NCI-H187 (cell line): ENCODE measurements at regions not wholly inside any gene's neighbourhood (a gene's known extent, or its start where the extent isn't known, plus 50 kb on each side); places are given as distances from the start of the nearest gene placed in this dataset.

Source experiments
- DNase-seq, 2 experiments: peaks; one replicate each; lab custom pipeline; 2025; lab: John Stamatoyannopoulos, UW

DNA sequence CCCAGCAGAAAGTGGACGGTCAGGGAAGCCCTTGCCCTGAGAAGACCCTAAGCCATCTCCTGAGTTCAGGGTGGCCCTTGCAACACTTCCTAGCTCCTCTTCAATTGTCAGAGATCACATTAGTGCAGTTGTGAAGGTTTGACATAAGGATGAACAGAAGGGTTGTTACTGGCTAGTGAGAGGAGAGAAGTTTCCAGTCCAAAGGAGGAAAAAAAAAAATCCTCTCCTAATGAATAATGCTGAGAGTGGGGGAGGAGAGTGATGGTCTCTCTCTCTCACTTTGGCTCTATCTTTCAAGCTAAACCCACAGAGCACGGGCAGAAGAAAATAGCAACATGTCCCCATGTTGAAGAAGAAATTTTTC lies 819.9 kb downstream of the BCL11A start:
- DNase-seq: no peak

DNA sequence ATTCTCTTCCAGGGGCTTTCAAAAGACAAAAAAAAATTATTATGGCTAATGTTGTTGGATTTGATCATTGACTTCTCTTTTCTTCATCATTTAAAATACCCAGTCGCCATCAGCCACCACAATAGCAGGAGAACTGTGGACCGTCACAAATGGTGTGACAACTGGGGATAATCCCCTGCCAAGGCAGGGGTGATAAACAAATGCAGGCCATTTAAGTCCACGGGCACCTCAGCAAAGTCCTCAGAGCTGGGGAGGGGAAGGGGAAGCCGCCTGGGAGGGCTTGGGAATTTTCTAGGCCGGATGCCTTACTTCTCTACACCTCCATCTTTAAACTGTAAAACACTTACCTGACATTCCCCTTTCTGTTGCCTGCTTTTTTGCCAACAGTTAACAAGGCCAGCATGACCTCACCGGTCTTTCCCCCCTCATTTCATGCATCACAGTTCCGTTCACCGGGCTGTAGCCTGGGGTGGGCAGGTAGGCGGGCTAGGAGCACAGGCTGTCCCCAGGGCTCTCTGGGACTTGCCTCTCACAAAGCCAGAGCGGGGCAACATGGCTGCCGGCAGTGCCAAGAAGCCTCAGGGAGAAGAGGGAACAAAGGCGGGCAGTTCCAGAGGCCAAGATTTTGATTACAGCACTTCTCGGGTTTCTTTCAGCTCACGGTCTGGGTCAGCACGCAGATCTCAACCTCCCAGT lies 820.4 kb downstream of the BCL11A start:
- DNase-seq: no peak

DNA sequence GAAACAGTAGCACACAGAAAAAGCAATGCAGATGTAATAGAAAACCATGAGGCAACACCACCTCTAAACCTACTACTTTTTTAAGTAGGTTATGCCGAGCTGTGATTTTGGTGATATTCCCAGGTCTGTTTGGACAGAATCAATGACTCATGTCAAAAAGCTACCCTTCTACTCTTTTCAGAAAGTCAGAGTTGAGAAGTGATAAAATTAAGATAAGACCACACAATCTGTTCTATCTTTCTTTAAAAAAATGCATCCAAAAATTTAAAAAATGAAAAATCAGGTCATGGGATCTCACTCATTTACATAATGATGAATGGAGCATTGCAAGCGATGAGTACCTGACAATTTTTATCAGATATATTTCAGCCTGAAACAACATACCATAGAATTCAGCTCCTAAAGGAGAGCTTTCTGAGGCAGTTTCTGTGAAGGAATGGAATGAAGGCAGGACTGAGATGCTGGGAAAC lies 826.3 kb downstream of the BCL11A start:
- no peak for DNase-seq

DNA sequence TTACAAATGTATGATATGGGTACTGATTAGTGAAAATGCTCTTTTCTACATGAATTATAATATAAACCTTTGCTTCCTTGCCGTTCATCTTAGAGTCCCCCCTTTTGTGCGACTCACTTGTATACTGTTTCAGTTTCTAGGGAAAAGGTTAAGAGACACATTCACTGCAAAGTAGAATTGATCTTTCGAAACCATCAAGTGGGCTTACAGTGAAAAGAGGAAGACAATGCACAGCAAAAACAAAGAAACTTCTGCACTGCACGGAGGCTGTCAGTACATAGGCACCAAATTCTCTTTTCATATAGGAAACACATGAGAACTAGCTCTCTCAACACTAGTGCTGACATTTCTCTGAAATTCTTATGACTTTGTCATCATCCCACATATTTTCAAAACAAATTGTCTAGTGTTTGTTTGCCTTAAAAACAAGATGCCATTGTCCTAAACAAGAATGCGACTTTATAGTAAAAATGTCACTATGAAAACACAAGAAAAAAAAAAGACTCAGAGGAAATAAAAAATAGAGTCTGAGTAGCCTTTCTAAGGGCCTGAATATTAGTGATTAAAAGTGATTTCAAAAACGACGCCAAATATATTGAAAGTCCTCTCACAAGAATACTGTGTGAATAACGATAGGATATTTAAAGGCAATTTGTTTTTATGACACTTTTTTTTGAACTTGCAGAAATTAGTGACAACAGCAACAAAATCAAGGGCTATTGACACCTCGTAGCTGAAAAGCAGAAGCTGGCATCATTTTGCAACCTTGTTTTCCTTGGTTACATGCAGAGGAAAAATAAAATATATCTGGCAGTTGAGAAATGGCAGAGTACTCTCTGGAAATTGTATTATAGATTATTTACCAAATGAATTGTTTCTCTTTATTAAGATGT lies 827.0 kb downstream of the BCL11A start:
- no peak for DNase-seq

DNA sequence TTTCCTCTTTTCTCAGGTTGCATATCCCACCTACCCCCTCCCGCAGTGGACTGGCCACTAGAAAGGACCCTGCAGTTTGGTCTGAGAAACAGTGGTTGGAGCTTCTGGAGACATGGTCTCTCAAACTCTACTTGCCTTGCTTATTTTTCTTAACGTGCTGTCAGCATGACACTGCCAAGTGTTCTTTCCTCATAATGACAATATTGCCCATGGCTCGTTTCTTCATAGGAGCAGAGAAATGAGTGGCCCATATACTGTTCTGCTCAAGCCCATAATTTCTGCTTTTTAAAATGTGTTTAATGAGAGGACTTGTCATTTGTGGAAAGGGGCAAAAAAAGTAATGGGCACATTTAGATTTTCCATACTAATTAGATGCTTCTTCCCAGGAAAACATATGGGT lies 828.7 kb downstream of the BCL11A start:
- no peak for DNase-seq

DNA sequence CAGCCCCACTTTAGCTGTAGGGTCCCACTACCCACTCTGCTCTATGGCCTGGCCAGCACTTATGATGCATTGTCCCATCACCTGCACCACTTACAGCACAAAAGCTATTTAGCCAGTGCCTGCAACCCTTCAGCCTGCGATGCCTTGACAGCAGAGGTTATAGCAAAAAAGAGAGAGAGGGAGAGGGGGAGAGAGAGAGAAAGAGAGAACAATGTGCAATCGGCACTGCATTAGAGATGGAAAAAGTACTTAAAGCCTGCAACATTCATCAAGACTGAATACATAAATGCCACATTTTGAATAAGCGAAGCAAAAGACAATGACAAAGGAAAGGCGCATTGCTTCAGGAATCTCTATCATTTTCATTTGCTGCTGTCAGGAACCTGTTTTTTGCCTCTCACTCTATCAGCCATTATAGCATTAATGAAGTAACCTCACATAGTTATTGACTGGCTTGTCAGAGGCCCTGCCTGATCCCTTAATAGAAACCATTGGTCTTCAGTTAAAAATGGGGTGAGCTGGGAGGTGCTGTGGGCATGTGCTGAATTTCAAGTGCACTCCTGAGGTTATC lies 833.1 kb downstream of the BCL11A start:
- no peak for DNase-seq

DNA sequence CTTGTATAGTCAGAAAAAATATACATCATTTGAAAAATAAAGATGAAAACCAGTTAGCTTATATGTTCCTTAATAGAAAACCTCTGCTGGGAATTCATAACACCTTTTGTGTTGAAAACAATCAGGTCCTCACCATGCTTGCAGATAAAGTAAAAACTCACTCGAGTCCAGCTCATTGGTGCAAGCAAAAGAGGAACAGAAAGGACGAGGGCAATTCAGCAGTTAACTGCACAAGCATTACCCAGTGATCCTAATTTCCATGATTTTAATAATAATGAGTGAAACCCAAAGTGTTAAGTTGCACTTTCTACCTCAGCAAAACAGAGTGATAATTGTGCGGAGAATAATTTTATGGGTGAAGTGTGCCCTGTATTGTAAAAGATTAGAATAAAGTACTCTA lies 839.9 kb downstream of the BCL11A start:
- DNase-seq: no peak

DNA sequence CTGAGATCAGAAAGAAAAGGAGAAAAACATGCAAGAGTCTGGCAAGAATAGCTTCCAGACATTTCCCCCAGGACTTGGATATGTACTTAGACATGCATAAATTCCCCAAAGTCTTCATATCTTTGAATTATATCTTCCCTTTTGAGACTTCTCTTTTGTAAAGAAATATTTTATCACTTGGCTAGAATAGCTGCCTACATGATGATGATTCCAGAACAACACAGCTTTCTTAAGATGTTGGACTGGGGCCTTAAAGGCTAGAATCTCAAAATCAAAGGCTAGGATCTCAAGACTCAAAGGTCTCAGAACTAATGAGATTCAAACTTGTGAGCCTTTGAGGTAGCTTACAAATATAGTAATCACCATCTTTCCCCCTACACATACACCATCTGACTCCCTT lies 842.3 kb downstream of the BCL11A start:
- no peak for DNase-seq

DNA sequence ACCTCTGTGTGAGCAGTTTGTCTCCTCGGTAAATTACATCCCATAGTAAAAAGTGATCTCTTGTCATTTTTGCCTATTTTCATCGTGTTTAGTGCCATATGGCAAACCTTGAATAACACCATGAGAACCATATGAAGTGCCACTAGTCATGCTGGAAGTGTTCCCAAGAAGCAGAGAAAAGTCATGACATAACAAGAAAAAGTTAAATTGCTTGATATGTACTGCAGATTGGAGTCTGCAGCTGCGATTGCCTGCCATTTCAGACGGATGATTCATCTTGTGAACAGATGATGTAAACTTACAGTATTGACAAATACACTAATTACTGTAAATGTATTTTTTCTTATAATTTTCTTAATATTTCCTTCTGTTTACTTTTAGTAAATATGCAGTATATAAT lies 846.7 kb downstream of the BCL11A start:
- no peak for DNase-seq

DNA sequence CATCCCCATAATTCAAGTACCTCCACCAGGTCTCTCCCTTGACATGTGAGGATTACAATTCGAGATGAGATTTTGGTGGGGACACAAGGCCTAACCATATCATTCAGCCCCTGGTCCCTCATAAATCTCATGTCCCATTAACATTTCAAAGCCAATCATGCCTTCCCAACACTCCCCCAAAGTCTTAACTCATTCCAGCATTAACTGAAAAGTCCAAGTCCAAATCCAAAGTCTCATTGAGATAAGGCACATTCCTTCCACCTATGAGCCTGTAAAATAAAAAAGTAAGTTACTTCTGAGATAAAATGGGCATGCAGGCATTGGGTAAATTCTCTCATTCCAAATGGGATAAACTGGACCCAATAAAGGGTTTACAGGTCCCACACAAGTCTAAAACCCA lies 849.7 kb downstream of the BCL11A start:
- DNase-seq: no peak

DNA sequence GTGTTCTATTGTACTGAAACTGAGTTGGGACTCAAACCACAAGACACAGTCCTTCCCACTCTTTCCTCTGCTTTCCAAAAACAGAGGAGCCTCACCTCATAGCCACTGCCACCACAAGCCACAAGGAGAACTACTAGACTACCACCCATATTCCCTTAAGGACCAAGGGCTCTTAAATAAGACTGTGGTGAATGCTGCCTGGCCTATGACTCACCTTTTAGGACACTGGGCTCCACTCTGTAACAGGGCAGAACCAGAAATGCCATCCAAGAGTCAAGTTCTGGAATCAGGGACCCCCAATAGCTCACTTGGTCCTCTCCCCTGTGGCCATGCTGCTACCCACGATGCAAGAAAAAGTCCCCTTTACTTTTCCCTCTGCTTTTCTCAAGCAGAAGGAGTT lies 851.4 kb downstream of the BCL11A start:
- DNase-seq: no peak

DNA sequence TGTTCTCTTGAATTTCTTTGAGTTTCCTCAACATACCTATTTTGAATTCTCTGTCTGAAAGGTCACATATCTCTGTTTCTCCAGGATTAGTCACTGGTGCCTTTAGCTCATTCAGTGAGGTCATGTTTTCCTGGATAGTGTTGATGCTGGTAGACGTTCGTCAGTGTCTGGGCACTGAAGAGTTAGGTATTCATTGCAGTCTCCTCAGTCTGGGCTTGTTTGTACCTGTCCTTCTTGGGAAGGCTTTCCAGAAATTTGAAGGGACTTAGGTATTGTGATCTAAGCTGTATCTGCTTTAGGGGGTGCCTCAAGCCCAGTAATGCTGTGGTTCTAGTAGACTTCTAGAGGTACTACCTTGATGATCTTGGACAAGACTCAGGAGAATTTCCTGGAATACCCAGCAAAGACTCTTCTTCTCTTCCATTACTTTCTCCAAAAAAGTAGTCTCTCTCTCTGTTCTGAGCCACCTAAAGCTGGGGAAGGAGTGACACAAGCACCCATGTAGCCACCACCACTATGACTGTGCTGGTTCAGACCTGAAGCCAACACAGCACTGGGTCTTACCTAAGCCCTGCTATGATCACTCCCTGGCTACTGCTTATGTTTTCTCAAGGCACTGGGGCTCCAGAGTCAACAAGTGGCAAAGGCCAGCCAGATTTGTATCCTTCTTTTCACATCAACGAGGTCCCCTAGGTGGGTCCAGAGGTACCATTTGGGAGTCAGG lies 852.0 kb downstream of the BCL11A start:
- no peak for DNase-seq

DNA sequence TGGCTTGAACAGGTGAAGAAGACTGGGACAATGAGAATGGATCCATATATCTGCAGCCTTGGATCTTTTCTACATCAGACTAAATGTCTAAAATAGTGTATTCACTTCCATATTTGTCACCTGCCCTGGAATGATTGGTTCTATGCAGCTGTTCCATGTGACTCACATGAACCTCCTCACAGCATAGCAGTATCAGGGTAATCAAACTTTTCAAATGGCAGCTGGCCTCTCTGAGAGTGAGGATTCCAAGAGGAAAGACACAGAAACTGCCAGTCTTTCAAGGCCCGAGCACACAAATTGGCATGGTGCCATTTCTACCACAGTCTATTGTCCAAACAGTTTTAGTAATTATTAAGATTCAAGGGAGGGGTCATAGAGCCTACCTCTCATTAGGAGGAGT lies 859.3 kb downstream of the BCL11A start:
- no peak for DNase-seq

DNA sequence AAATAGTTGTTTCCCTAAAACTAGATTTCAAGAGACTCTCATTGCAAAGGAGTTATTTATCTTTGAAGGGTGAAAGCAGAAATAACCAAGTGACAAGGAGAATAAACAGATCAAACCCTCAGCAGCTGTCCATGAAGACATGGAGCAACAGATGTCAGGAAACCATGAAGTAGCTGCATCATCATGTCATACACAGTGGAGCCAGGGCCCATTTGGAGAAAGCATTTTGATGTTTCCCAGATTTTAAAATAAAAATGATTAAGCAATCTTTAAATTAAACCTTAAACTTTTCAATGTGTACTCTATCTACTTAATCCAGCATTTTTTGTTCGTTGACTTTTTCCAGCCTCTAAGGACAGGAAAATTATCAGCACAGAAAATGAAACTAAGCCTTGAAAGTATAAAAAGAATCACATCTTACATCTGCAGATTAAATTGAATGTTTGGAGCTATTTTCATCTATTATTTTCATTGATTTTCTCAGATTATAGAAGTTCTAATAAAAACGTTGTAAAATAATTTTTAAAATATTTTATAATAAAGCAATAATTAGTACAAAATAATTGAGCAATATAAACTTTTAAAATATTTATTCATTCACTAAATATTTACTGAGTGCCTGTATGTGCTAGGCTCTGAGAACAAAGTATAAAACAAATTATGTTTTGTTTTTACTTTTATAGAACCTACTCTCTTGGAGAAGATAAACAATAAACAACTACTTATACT lies 860.1 kb downstream of the BCL11A start:
- DNase-seq: no peak

DNA sequence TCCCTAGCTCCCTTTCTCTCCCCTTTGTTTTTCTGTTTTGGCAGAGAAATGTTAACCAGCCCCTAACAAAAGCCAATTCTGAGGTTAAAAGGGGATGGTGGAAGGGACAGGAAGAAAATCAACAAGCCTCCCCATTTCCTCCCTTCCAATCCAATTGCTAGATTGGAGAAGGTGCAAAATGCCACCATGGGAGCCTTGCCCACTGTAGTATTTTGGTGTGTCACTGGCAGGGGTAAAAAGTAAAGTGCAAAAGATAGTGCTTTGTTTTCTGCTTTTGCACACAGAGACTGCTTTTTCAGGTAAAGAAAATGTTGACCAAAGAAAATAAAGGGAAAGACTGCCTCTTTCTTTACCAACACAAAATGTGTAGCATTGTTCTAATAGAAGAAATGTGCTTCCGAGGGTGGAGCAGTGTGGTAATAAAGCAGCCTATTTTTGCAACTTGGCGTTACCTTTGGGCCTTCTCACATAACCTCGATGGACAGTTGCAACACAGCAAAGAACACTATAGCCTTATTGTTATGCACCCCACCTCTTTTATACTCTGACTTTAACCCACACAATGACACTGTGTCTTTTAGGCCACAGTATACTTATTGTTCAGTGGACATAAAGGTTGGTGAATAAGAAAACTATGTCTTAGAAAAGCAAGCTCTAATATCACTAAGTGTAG lies 861.8 kb downstream of the BCL11A start:
- no peak for DNase-seq

DNA sequence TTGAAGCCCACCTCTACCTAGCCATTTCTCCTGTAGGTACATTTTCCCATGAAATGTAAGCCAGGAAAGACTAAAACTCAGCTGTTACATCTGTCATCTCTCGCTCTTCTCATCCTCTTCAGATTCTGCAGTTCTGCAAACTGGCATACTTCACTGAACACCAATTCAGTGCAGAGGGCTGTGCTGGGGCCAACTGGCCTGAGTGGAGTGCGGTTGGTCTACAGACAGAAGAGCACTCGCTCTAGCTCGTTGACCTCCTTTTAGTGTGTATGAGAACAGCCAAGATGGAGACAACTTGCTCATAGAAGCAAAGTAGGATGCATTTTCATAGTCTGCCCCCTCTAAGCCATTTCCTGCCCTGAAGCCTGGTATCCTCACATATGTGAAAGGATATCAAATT lies 862.6 kb downstream of the BCL11A start:
- DNase-seq: no peak

DNA sequence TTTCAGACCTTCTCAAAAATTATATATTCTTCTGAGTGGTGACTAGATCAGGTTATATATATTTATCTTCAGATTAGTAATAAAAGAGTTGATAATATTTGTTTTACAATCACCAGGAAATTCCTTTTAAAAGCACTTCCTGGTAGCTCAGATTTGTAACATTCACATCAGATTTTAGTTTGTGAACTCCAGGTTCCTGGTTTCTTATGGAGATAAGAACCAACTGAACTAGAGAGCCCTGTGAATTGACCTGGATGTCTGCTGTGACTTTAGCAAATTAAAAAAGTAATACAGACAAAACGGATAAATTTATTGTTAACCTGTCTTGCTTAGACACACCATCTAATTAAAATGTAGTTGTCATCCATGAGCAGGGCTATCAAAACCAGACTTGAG lies 868.7 kb downstream of the BCL11A start:
- DNase-seq: no peak

DNA sequence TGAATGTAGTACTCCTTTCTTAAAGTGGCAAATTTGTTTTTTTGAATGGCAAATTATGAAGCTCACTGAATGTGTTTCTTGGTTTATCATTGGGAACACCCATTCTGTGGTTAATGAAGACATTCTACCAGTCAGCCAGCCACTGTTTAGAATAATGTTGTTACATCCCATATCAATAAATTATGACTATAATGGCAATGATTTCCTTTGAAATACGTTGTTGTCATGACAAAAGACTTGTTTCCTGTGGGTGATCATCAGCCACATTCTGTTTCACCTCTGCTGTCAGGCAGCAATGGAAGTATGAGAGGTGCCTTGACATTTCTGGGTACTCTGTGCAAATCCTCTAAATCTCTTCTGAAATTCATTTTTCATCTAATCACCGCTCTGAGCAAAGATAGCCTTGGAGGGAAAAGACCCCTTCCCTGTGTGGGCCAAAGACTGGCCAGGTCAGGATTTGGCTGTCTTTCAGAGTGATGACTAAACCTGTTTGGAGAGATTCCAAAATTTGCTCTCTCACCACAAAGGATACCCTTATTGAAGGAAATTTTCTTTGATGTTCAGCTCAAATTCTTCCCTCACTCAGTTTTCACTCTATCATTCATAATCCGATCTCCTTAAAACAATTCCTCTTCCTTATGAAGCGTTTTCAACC lies 869.2 kb downstream of the BCL11A start:
- DNase-seq: no peak

DNA sequence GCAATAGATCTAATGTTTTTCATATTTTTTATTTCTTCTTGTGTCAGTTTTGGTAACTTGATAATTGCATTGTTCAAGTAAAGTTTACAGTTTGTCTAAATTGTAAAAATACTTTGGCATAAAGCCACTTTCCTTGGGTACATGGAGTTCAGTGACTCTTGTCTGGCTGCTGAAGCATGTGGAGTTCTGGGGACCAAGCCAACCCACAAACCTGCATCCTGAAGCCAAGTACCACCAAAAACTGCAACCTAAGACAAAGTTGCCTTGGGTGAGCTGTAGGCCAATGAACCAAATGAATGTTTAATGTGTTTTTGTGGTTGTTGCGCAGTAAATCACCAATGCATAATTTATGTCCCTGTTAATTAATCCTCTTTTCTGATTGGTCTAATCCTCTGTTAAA lies 872.6 kb downstream of the BCL11A start:
- DNase-seq: no peak

DNA sequence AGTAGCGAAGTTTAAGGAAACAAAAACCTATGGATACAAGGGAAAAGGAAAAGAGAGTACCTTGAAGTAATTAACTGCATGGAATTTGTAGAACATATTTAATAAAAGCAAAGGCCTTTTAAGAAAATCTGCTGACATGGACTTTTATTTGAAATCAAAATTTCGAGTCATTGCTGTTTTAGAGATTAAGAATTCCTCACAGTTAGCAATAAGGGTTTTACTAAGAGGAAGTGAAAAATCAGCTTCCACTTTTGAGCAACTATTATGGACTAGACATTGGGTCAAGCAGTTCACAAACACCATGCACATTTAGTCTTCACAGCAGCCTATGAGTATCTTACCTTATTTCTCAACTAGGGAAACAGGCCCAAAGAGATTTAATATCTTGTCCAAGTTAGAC lies 876.3 kb downstream of the BCL11A start:
- no peak for DNase-seq

DNA sequence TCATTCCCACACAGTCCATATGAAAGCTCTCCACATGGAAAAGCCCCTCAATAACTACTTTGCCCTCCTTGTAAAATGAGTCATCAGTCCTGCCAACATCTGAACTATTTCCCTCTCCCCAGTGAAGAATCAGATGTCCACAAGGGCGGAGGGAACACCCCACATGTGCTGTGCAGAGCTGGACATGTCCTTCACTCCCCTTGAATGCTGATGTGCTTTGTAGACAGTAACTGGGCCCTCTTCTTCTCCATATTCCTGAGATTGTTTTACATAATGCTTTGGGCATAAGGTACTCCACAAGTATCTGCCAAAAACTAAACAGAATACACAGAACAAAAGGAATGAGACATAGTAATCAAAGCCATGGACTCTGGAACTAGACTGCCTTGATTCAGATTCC lies 879.4 kb downstream of the BCL11A start:
- DNase-seq: no peak
